ENCODE measurements at regions not wholly inside any gene's neighbourhood (a gene's known extent, or its start where the extent isn't known, plus 50 kb on each side); places are given as distances from the start of the nearest gene placed in this dataset.
"Not testable (repeated sequence)": the region's sequence is repeated elsewhere in the genome, so short reads cannot be mapped to it uniquely, and the experiment has no call there.

DNA sequence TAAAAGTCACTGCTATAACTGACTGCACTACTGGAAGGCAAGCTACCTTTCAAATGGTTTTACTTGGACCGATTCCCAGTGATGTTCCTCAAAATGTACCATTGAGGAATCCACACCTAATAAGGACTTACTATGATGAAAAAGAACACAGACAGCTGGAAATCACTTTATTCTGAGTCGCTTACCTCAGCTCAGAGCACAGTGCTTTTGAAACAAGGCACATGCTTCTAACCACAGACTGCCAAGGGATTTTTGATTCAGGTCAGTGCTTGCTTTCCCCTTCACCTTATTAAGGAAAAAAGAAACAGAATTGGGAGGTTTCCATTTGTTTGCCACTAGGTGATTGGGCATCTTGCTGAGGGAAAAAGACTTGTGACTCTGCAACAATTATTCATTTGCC is 707.5 kb upstream of the FSHR start:
- DNase-seq = no peak

- DNase-seq = no peak
Observed at GRCh38 chr2:49860834-49861233, 706.5 kb upstream of the FSHR start.

- DNase-seq = no peak
Observed at GRCh38 chr2:49860170-49860569, 705.9 kb upstream of the FSHR start.

DNA sequence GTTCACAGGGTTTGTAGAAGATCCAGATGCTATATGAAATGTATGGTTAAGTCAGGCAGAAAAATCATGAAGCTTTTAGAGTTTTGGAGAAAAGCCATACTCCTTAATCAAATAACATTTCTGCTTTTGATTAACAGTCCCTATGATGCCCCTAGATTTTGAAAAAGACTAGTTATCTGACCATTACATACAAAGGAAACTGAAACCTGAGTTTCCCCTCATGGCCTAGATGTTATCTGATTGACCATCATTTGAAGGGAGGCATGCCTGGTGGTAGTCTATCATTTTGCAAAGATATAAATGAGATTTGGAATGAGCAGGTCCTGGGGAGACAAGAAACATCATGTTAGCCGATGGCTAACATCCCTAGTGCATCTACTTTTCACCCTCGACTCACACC is 704.3 kb upstream of the FSHR start:
- DNase-seq = no peak

DNA sequence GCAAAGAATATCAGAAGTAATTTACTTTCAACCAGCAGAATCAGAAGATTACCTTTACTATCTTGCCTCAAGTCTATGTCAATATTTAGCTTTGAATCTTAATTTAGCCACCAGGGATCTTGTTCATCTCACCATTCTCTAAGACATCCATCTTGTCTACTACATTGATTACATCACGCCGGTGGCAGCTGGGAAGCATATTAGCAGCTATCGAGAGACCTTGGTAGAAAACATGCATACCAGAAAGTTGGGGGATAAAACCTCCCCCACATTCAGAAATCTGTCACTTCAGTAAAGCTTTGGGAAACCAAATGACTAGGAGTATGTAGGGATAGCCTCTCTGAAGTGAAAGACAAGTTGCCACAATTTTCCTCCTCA is 703.8 kb upstream of the FSHR start:
- no peak for DNase-seq

- DNase-seq = no peak
Observed at GRCh38 chr2:49857371-49858112, 703.2 kb upstream of the FSHR start.

DNA sequence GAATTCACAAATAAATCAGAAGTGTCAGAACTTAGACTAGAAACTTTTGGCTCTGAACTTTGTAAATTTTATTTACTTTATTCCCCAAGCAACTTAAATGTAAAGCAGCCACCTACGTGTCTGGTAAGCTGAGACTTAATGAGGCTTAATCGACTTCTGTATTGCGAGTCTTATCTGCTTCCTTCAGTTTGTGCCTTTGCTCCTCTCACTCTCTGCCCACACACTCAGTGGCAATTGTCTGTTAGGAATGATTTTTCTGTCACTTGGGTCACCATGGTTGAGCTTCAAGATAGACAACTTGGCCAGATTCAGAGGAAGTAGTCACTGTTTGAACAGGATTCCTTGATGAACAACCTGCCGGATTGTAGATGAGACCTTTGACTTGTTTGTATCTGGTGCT is 691.4 kb upstream of the FSHR start:
- no peak for DNase-seq

GRCh38 chr2:49845021-49845420 is 690.7 kb upstream of the FSHR start:
- DNase-seq = no peak

- not testable (repeated sequence) for DNase-seq
Observed at GRCh38 chr2:49844113-49844512, 689.8 kb upstream of the FSHR start.

DNA sequence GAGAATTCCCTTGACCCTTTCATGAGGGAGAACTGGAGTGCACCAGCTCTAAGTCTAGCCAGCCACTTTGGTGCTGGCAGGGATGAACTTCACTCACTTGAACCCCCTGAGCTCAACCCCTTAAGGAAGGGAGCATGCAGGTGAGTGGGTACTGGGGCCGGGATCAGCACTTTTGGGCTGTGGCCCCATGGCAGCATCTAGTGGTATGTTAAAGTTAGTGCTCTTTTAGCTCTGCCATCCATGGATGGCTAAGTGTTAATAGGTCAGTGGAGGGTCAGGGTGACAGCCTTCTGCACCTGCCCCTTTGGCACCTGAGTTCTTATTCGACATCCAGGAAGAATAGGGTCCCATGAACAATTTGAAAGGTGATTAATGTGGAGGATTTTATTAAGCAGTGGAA is 689.0 kb upstream of the FSHR start:
- no peak for DNase-seq

DNA sequence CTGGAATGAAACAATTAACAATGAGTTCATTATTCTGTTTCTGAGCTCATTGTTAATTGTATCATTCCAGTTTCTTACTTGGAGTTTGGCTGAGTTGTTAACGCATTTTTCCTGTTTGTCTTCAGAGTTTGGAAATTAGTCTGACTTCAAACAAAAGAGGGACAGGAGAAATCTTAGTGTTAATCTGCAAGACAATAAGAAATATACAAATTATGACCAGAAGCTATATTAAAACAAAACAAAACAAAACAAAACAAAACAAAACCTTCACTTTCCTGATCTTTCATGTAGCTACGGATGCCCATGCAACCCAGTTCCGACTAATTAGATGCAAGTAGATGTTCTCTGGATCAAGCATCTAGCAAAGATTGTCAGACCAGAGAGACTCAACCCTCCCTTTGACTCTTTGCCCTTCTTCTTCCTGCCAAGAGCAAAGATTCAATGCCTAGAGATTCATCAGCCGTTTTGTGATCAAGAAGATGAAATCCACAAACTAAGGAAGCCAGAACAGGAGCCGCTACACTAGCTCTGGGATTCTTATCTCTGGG is 686.2 kb upstream of the FSHR start:
- DNase-seq = no peak

DNA sequence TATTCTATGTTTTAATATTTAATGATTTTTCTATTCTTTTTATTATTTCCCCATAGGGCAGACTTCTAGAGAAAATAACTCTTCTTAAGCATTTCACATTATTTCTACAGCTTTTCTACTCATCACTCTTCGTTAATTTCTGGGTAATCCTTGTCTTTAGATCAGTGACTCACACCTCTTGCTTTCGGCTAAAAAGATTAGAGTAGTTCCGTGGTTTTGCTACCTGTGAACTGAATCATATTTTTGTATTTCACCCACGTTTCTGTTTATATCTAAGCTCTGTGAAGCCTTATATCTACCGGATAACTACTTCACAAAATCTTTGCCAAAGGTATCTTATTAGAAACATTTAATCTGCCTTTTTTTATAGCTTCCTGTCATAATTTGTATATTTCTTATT is 685.5 kb upstream of the FSHR start:
- DNase-seq = no peak

- DNase-seq = no peak
Observed at GRCh38 chr2:49837561-49838293, 683.4 kb upstream of the FSHR start.

- DNase-seq = no peak
Observed at GRCh38 chr2:49836017-49836416, 681.7 kb upstream of the FSHR start.

DNA sequence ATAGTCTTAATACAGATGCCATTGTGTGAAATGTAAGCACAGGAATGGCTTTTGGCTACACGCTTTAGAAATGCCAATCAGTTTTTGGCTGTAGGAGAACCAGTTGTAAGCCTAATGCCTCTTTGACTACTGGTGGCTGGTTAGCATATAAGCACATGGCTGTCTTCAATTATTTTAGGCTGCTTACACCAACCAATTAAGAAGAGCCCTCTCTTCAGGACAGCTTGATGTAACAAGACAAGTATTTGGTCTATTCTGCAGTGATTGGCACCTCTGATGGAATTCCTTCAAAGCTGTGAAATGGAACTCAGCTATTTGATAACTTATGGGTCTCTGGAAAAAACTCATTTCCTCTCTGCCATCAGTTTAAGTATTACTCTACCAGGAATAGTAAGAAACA is 680.1 kb upstream of the FSHR start:
- no peak for DNase-seq

- DNase-seq = no peak
Observed at GRCh38 chr2:49832555-49832954, 678.2 kb upstream of the FSHR start.

- no peak for DNase-seq
Observed at GRCh38 chr2:49831698-49832367, 677.5 kb upstream of the FSHR start.

- no peak for DNase-seq
Observed at GRCh38 chr2:49830846-49831245, 676.5 kb upstream of the FSHR start.

DNA sequence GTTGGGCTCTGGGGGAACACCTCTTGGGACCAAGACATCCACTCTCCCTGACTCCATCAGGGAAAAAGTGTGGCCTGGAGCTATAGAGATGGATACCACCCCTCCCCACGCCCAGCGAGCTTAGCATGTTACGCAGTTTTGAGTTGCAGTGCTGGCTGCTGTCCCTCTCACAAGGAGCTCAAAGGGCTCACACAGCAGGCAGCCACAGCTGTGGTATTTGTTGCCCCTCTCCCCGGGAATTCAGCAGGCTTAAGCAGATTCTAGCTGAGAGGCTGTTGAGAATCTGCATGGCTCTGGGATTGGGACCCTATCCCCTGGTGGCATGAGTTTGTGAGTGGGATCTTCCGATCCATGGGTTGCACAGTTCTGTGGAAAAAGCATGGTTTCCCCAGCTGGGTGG is 673.1 kb upstream of the FSHR start:
- DNase-seq = no peak

DNA sequence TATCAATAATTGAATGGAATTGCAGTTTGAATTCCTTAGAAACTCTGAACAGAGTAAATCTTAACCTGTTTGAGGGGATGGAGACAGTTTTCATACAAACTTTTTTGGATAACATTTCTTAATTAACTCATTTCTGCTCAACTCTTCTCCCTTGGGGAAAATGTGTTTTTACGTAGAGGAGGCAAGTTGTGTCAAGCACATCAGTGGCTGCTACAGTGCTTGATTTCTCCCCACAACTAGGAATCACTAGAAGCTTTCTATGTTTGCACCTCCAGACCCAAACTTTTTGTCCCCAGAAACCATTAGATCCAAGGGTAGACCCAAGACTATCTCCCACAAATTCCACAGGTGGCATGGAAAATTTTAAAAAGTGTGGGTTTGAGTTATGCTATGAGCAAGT is 658.9 kb upstream of the FSHR start:
- DNase-seq = no peak

GRCh38 chr2:49812730-49813129 is 658.4 kb upstream of the FSHR start:
- DNase-seq = no peak

GRCh38 chr2:49811502-49811901 is 657.2 kb upstream of the FSHR start:
- DNase-seq = no peak

DNA sequence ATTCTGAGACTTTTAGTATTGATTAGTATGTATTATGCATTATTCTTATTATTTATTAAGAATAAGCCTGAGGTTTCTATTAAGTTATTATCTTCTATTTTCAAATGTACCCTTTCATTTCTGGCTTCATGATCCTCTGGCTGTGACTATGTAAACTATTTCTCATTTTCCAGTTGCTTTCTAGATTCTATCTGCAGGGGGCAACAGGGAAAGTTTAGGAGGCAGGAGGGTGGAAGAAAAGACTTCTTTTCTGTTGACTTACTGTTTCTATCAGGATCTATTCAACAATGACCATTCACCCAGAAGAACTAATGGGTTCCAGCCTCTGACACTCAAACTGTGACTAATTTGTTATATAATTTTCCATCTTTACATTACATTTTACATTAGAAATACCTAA is 653.4 kb upstream of the FSHR start:
- DNase-seq = no peak

DNA sequence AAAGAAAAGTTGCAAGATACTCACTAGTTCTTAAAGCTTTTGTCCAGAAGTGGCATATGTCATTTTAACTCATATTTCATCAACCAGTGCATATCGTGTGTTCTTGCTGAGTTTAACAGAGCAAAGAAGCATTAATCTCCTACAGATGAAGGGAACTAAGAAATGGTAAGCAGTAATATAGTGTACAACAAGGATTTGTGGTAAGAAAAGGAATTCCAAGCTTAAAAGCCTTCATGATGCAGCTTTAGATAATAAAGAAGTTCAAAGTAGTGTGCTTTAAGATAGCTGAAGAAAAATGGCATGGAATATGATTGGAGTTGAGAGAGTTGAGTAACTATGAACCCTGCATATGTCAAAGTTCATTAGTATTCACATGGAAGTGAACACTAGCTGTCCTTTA is 649.8 kb upstream of the FSHR start:
- no peak for DNase-seq

Data from NCI-H774 (cell line).